HG02571 (cell line): ENCODE measurements at regions not wholly inside any gene's neighbourhood (a gene's known extent, or its start where the extent isn't known, plus 50 kb on each side); places are given as distances from the start of the nearest gene placed in this dataset.

ENCODE experiments used
- ATAC-seq: cut with Tn5 transposase; IDR thresholded peaks from one replicate; pipeline ENCODE4 v1.9.1; 2021; ENCODE audit warnings: mild to moderate bottlenecking, moderate library complexity; ENCODE audit not compliant: unreplicated experiment

- no peak for ATAC-seq
Measured at GRCh38 chr5:155290937-155291336, 277.4 kb downstream of the KIF4B start.

- ATAC-seq = no peak
Measured at GRCh38 chr5:155293605-155294178, 280.1 kb downstream of the KIF4B start.

DNA sequence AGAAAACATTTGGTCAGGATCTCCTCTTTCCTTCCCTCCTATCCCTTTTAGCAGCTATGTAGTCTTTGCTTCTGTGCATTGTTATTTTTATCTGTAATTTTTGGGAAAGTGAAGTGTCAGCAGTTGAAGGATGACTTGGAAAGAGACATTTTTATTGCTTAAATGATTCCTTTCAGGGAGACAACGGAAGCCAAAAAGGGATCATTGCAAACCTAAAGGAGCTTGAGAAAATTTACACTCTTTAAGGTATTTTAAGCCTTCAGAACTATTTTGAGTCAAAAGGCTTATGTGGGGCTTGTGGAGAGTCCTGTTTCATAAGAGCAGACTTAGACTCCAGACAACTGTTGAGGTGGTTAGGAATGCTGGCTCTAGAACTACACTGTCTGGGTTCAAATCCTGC, 281.6 kb downstream of the KIF4B start:
- no peak for ATAC-seq

DNA sequence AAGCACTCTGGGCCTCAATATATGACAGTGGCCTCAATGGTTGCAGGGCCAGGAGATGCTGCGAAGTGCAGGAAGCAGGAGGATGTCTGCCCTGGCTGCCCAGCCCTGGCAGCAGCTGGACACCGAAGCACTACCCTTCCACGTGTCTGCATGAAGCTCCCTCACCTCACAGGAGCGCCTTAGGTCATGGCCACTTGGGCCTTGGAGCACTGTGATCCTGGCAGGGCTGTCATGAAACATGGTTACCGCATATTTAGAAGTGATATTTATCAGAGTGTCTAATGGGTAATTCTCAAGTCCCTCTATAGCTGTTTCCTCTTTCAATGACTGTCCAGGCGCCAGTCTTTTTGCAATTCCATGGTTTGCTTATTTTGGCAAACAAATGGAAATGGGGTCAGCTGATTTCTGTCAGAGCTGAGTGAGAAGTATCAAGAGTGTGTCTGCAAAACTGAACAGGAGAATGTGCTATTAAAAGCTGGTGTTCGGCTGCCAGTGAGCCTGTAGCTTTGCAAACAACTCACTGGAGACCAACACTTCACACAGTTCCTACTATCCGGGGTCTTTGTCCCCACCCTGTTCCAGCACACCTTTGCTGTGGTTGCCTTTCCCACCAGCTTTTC, 285.9 kb downstream of the KIF4B start:
- ATAC-seq = no peak

- ATAC-seq = no peak
Measured at GRCh38 chr5:155303120-155303519, 289.6 kb downstream of the KIF4B start.

- ATAC-seq = no peak
Measured at GRCh38 chr5:155307229-155307628, 293.7 kb downstream of the KIF4B start.

DNA sequence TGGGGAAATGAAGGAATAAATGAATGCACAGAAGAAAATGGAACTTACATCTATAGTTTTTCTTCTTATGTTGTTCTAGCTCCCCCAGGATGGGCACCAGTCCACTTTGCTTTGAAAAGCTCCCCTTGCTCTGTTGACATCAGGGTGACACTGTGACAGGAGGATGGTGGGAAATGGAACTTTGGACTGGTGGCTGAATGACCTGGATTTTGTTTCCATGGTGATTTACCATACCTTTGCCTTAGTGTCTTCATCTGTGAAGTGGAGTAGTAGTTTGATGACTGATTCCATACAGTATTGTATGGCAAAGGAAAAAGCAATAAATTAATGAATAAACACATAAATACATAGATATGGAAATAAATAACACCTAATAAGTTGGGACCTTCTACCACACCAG, 294.7 kb downstream of the KIF4B start:
- no peak for ATAC-seq

DNA sequence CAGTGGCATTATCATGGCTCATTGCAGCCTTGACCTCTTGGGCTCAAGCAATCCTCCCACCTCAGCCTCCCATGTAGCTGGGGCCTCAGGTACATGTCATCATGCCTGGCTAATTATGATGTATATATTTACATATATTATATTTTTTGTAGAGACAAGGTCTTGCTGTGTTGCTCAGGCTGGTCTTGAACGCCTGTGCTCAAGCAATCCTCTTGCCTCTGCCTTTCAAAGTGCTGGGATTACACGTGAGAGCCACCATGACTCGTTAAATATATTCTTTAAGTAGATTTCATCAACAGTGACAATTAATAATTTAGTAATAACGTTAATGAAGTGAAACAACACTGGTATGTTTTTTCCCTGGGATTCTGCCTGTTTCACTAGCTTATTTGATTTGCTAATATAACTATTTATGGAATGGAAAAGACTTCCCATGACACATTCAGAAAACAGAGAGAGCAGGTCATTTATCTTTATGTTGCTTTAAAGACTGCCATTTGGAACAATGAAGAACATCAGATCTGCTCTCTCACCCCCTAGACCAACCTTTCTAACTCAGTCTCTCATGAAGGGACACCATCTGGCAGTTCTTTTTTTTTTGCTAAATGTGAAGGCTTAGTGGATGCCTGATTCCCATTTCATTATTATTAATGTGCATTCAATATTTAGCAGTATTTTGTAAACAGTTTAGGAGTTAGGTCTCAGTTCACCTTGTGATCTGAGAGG, 295.6 kb downstream of the KIF4B start:
- no peak for ATAC-seq

DNA sequence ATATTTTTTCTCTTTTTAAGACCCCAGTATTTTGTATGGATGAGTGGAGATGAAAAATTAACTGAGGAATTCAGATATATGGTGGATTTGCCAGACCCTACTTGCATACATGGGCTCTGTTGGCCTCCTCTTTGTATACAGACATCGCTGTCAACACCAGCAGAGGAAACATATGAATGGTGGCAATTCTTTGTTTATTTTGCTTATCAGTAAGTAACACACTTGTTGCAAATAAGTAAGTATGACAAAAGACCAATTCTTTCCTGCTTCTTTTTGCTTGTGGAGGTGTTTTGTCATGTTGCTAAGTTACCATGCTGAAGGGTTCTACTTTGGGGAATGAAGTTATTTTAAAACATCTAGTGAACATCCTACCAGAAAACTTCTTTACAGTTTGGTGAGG, 298.2 kb downstream of the KIF4B start:
- ATAC-seq = no peak

DNA sequence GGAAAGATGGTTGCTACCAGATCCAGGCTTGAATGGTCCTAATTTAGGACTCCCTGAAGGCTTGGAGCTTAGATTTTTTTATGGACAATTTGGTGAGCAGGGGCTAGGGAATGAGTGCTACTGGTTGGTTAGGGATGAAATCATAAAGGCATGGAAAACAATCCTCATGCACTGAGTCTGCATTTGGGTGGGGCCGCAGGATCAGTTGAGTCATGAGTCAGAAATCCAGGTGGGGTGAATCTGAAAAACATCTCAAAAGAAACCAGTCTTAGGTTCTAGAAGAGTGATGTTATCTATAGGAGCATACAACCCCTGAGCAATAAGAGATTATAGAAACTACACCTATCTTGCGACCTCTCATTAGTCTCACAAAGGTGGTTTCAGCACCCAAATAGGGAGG, 300.0 kb downstream of the KIF4B start:
- ATAC-seq = no peak

DNA sequence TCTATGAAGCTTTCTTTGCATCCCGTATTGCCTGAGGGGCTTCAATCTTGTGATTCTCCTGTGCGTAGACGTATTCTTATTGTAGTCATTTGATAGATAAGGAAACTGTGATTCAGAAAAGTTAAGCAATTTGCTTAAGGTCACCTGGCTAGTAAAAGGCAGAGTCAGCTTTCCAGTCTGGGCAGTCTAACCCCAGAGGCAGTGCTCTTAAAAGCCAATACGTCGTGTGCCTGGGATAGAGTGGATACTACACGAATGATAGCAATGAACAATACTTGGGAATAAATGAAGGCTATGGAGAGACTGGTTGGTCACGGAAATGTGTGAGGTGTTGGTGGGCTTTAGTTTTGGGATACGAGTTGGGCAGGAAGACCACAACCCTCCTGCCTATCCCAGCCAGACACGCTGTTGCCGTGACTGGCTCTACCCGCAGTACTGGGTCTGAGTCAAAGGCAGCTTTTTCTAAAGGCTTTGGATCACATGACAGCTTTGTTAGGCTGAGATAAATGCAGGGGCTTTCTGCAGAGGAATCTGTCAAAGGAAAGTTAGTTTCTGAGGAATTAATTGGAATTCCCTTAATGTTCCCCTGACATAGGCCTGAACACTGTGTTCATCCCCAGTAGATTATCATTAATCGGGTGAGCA, 302.6 kb downstream of the KIF4B start:
- no peak for ATAC-seq

- ATAC-seq = no peak
Measured at GRCh38 chr5:155332618-155333017, 319.1 kb downstream of the KIF4B start.

DNA sequence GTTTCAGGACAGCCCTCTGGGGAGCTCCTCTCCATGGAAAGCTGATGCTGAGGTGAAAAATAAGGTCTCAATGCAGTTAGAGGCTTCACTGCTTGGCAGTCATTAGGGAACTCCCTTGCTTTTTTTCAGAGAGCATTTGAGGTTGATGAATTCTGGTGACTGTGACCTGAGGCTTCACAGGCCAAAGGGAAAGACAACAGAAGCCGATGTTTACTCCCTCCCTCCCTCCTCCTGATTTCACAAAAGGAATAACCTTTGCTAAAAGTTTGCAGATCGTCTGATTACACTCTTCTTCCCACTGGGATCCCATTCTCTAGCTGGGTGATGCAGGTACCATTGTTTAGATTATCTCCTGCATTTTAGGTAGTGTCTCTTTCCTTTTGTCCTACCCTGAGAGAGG, 329.4 kb downstream of the KIF4B start:
- no peak for ATAC-seq

DNA sequence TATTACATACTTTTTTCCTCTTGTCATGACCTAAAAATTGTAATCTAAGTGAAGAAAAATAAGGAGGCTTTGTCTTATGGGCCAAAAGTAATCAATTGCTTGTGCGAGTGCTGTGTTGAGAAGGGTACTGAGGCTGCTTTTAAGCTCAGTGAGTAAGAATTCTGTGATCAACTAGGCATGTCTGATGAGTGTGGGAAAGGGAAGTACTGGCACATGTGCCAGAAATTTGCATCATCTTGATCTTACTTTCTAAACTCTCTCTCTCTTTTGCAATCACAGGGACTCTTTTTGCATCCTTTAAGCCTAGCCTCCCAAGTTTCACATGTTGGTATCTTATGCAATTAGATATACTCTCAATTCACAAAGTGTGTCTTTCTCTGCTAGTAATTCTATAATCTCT, 329.9 kb downstream of the KIF4B start:
- ATAC-seq = no peak

DNA sequence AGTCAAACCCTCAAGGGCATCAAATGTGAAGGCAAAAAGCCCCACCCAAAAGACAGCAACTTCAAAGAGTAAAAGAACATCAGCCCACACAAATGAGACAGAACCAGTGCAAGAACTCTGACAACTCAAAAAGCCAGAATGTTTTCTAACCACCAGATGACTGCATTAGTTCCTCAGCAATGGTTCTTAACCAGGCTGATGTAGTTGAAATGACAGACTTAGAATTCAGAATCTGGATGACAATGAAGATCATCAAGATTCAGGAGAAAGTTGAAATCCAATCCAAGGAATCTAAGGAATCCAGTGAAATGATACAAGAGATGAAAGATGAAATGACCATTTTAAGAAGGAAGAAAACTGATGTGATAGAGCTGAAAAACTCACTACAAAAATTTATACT, 339.7 kb downstream of the KIF4B start:
- no peak for ATAC-seq

GRCh38 chr5:155366096-155366495, 352.5 kb downstream of the KIF4B start:
- no peak for ATAC-seq

- ATAC-seq = no peak
Measured at GRCh38 chr5:155367841-155368240, 354.3 kb downstream of the KIF4B start.

GRCh38 chr5:155368490-155368889, 354.9 kb downstream of the KIF4B start:
- ATAC-seq = no peak

DNA sequence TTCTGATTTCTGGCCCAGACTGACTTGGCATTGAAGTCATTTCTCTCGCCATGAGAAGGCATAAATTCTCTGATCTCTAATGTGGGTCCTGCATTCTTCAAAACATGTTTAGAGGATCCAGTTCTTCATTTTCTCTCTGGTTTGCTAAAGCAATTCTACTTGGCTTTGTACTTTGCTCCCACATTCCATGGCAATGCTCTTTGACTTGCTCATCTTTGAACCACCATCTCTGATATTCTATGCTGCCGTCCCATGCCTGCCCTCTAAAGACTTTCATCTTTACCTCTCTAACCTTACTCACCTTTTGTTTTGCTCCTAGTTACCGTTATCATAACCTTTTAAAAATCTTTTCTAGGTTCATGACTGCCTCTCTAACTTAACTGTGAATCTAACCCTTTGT, 366.9 kb downstream of the KIF4B start:
- no peak for ATAC-seq

DNA sequence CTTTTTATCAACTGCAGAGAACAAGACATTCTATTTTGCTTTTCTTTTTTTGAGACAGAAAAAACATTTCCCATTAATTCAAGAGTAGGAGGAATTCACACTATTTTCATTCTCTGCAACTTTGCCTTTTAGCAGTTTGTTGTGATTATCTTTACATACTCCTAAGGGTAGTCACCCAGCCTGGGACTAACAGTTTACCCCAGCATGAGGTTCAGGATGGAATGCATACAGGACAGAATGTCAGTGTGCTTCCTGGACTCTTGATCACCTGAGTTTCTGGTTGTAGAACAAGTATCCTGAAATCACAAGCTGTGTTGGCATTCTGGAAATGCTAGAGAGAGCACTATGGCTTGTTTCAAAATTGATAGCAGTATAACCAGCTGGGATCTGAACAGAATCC, 368.1 kb downstream of the KIF4B start:
- no peak for ATAC-seq

DNA sequence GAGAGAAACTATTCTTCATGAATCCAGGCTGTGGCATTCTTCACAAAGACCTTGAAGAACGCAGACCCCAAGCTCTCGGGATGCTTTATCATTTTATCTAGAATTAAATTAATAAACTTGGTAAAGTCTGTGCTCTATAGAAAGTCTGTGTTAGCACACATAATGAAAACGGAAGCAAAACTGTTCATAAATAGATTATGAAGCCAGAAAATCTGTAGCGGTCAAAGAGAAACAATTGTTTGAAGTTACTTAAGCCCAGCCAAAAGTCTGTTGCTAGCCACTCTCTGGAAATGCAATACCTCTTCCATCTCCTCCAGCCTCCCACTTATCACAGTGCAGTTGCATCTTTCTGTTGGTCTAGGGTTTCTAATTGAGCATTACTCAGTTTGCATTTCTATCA, 375.9 kb downstream of the KIF4B start:
- no peak for ATAC-seq

DNA sequence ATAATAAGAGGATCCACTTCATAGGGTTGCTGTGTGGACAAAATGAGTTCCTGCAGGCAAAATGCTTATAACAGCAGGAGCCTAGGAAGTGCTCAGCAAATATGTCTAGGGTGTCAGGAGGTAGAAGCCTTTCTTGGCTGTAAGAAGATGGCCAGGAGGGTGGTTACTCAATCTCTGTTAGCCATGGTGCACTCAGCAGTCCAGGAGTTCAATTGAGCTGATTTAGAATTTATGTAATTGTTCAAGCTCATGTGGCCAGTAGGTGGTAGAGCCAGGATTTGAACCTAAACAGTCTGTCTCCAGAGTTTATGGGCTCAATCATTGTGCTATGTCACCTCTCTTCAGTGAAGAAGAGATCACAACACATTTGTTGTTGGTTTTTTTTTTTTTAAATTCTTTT, 381.2 kb downstream of the KIF4B start:
- no peak for ATAC-seq
